ENCODE measurements at regions not wholly inside any gene's neighbourhood (a gene's known extent, or its start where the extent isn't known, plus 50 kb on each side); places are given as distances from the start of the nearest gene placed in this dataset.

GRCh38 chr7:27388561-27388960 is 146.0 kb downstream of the EVX1 start:
- TF ChIP-seq MAZ (IDR thresholded peaks at IDR 0.05; ENCODE audit: borderline replicate concordance, low read depth, low read length) (no peak), MAZ (CRISPR knock-in tag; IDR thresholded peaks at IDR 0.05; ENCODE audit: low read depth) (no peak), EED (CRISPR knock-in tag; IDR thresholded peaks at IDR 0.05) (no peak), HDAC6 (IDR thresholded peaks at IDR 0.05; ENCODE audit: low read depth, low read length) (no peak)
- no peak for DNase-seq (ENCODE audit: low spot score)
- Histone ChIP-seq H4K20me1 (ENCODE audit: insufficient read depth, low read length) (no peaks in the 10 kb centered on the region), H2AFZ (ENCODE audit: low read length) (no peak overlapping the region), H3K79me2 (ENCODE audit: insufficient read depth, low read length) (no peaks in the 10 kb centered on the region), H3K4me2 (ENCODE audit: low read depth, low read length) (no peak overlapping the region), H3K4me1 (ENCODE audit: insufficient read depth, low read length) (no peaks in the 10 kb centered on the region), H3K9ac (ENCODE audit: insufficient read depth, low read depth, low read length) (no peak overlapping the region), H3K36me3 (replicated peaks in 1 of 2; ENCODE audit: control insufficient read depth in 1 of 2, insufficient read depth in 2 of 2, low read length in 2 of 2) (no peaks in the 10 kb centered on the region), H3K27ac (ENCODE audit: extremely low read length, insufficient read depth, low read length) (no peak overlapping the region), H3K9me3 (ENCODE audit: low read length) (no peaks in the 10 kb centered on the region), H3K27me3 (ENCODE audit: control insufficient read depth in 1 of 2, insufficient read depth in 2 of 2, low read length in 2 of 2) (peaks cover 0 to 3% of the 10 kb centered on the region in 2 experiments; a peak in 1 of 5 replicates), H3K4me3 (replicated peaks in 1 of 3; ENCODE audit: insufficient read depth in 1 of 3, low read depth in 2 of 3, low read length in 3 of 3) (no peak overlapping the region)
- ChIA-PET CTCF (ENCODE audit: low intra/inter-chr PET ratio, low total read pairs) (no interaction called here), POLR2A (no interaction called here)
- 28% methylated on average over 7 of the region's 7 CpGs for WGBS (ENCODE audit: low lambda C conversion rate)
- no peak for ATAC-seq
- intact Hi-C loops (cut with micrococcal nuclease; ENCODE audit: unreplicated experiment), result no loop called here
- in situ Hi-C loops (cut with HindIII; ENCODE audit: extremely low pct_ligation_motif_present, low pct_unique_long_range_greater_than_20kb), result no loop called here
- no peak for FAIRE-seq
- no TSS peak for BruUV-seq (replicated peaks)

- no peak for DNase-seq (ENCODE audit: low spot score)
- POLR2A ChIA-PET, result no interaction called here
- BruUV-seq (replicated peaks), result no TSS peak
- Histone ChIP-seq H3K4me1 (ENCODE audit: insufficient read depth, low read length) (no peaks in the 10 kb centered on the region), H3K27me3 (ENCODE audit: control insufficient read depth in 1 of 2, insufficient read depth in 2 of 2, low read length in 2 of 2) (0 out of 5 replicates have a peak, but pooled peaks cover 0 to 3% of the 10 kb centered on the region in 2 experiments), H3K4me3 (replicated peaks in 1 of 3; ENCODE audit: insufficient read depth in 1 of 3, low read depth in 2 of 3, low read length in 3 of 3) (no peak overlapping the region), H3K27ac (ENCODE audit: extremely low read length, insufficient read depth, low read length) (no peak overlapping the region), H2AFZ (ENCODE audit: low read length) (no peak overlapping the region), H3K9ac (ENCODE audit: insufficient read depth, low read depth, low read length) (no peak overlapping the region), H3K4me2 (ENCODE audit: low read depth, low read length) (no peak overlapping the region), H3K9me3 (ENCODE audit: low read length) (no peaks in the 10 kb centered on the region), H4K20me1 (ENCODE audit: insufficient read depth, low read length) (no peaks in the 10 kb centered on the region), H3K36me3 (replicated peaks in 1 of 2; ENCODE audit: control insufficient read depth in 1 of 2, insufficient read depth in 2 of 2, low read length in 2 of 2) (no peaks in the 10 kb centered on the region), H3K79me2 (ENCODE audit: insufficient read depth, low read length) (no peaks in the 10 kb centered on the region)
- in situ Hi-C loops (cut with HindIII; ENCODE audit: extremely low pct_ligation_motif_present, low pct_unique_long_range_greater_than_20kb), result no loop called here
- TF ChIP-seq ZNF121 (CRISPR knock-in tag; IDR thresholded peaks at IDR 0.05) (no peak), TEF (CRISPR knock-in tag; IDR thresholded peaks at IDR 0.05) (no peak), NFKBIZ (CRISPR knock-in tag; IDR thresholded peaks at IDR 0.05) (no peak)
- no peak for ATAC-seq
- CTCF ChIA-PET (ENCODE audit: low intra/inter-chr PET ratio, low total read pairs), result no interaction called here
- intact Hi-C loops (cut with micrococcal nuclease; ENCODE audit: unreplicated experiment), result no loop called here
- WGBS (ENCODE audit: low lambda C conversion rate), result 34% methylated on average over 3 of the region's 3 CpGs
- no peak for FAIRE-seq
Measured at GRCh38 chr7:27389496-27389895, 146.9 kb downstream of the EVX1 start.
